ENCODE measurements at regions not wholly inside any gene's neighbourhood (a gene's known extent, or its start where the extent isn't known, plus 50 kb on each side); places are given as distances from the start of the nearest gene placed in this dataset.

- Histone ChIP-seq H3K4me1 (peaks cover 83% of the 10 kb centered on the region), H3K36me3 (no peaks in the 10 kb centered on the region), H3K27ac (peak overlapping the region; percentile 98), H3K4me3 (peak overlapping the region; percentile 81), H3K27me3 (no peaks in the 10 kb centered on the region), H3K9me3 (no peaks in the 10 kb centered on the region)
- peak; percentile 0 for ATAC-seq
- DNase-seq, result peak; percentile 75
- intact Hi-C loops (cut with DNase I), result no loop called here
- no peak for TF ChIP-seq CTCF (IDR thresholded peaks at IDR 0.05)
These were observed 78.4 kb upstream of the WNT7B start for GRCh38 chr22:46055181-46055875.

GRCh38 chr22:46055911-46056545 is 79.1 kb upstream of the WNT7B start:
- no peak for TF ChIP-seq CTCF (IDR thresholded peaks at IDR 0.05)
- Histone ChIP-seq H3K9me3 (no peaks in the 10 kb centered on the region), H3K36me3 (no peaks in the 10 kb centered on the region), H3K27ac (peak overlapping the region; percentile 98), H3K4me1 (peaks cover 76% of the 10 kb centered on the region), H3K27me3 (no peaks in the 10 kb centered on the region), H3K4me3 (peak overlapping the region; percentile 81)
- DNase-seq (peak; percentile 64), ATAC-seq (no peak)
- intact Hi-C loops (cut with DNase I), result no loop called here

GRCh38 chr22:46056546-46057245 is 79.7 kb upstream of the WNT7B start:
- H3K27me3 ChIP-seq, result no peaks in the 10 kb centered on the region
- H3K9me3 ChIP-seq, result no peaks in the 10 kb centered on the region
- no peak for ATAC-seq
- no peaks in the 10 kb centered on the region for H3K36me3 ChIP-seq
- H3K4me3 ChIP-seq, result peak overlapping the region; percentile 81
- no peak for TF ChIP-seq CTCF (IDR thresholded peaks at IDR 0.05)
- DNase-seq, result no peak
- peaks cover 69% of the 10 kb centered on the region for H3K4me1 ChIP-seq
- H3K27ac ChIP-seq, result peak overlapping the region; percentile 98
- intact Hi-C loops (cut with DNase I), result no loop called here

- peak overlapping the region; percentile 34 for H3K4me3 ChIP-seq
- no peaks in the 10 kb centered on the region for H3K27me3 ChIP-seq
- no peak for ATAC-seq
- H3K27ac ChIP-seq, result peak overlapping the region; percentile 98
- DNase-seq, result peak; percentile 40
- no peaks in the 10 kb centered on the region for H3K9me3 ChIP-seq
- no peaks in the 10 kb centered on the region for H3K36me3 ChIP-seq
- H3K4me1 ChIP-seq, result peaks cover 66% of the 10 kb centered on the region
- intact Hi-C loops (cut with DNase I), result no loop called here
- no peak for TF ChIP-seq CTCF (IDR thresholded peaks at IDR 0.05)
These were observed 80.5 kb upstream of the WNT7B start for GRCh38 chr22:46057246-46058090.

- no peak for TF ChIP-seq CTCF (IDR thresholded peaks at IDR 0.05)
- Histone ChIP-seq H3K36me3 (no peaks in the 10 kb centered on the region), H3K9me3 (no peaks in the 10 kb centered on the region), H3K27ac (peak overlapping the region; percentile 98), H3K4me3 (peak overlapping the region; percentile 34), H3K27me3 (no peaks in the 10 kb centered on the region), H3K4me1 (peaks cover 64% of the 10 kb centered on the region)
- intact Hi-C loops (cut with DNase I), result no loop called here
- ATAC-seq (peak; percentile 68), DNase-seq (peak; percentile 71)
These were observed 81.1 kb upstream of the WNT7B start for GRCh38 chr22:46058091-46058420.

Measured in upper lobe of right lung (tissue), 1 donor.